Suprapubic skin (tissue), 3 donors: ENCODE measurements at regions not wholly inside any gene's neighbourhood (a gene's known extent, or its start where the extent isn't known, plus 50 kb on each side); places are given as distances from the start of the nearest gene placed in this dataset.

Experiments
- EP300 ChIP-seq: sonication (generic); formaldehyde crosslinking; IDR thresholded peaks from one replicate; pipeline ENCODE4 v1.6.1; 2017; ENCODE audit warnings: antibody characterized with exemption
- POLR2A ChIP-seq, 2 donors: fragments of 450-650 bp; IDR thresholded peaks; one replicate each; pipeline ENCODE4 v1.6.1; 2017; ENCODE audit warnings: antibody characterized with exemption in 2 of 2, mild to moderate bottlenecking in 2 of 2, moderate library complexity in 2 of 2
- TF ChIP-seq, protein P1 (sequence below), 2 donors: fragments of 200-600 bp in 1 of 2; fragments of 450-650 bp in 1 of 2; sonication (generic) in 1 of 2; IDR thresholded peaks; one replicate each; pipeline ENCODE4 v1.5.1; 2016 to 2019; ENCODE audit warnings: antibody characterized with exemption in 2 of 2, mild to moderate bottlenecking in 1 of 2, moderate library complexity in 1 of 2

DNA sequence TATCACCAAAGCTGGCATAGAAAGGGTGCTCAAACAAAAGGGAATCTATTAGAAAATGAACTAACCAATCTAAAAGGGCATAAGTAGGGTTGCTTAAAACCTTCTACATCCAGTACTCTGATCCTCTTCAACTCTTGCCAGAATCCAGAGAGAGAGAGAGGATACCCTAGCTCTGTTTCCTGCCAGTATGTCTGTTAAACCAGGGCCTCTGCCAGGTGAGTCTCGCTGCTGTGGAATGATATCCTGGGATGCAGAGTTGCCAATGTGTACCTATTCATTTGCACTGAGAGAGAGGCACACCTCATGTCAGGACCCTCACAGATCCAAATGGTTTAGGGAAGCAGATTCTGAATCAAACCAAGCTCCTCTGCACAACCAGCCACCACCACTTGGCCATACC is 79.8 kb upstream of the DYNLRB2 start:
- TF ChIP-seq, protein P1, sequence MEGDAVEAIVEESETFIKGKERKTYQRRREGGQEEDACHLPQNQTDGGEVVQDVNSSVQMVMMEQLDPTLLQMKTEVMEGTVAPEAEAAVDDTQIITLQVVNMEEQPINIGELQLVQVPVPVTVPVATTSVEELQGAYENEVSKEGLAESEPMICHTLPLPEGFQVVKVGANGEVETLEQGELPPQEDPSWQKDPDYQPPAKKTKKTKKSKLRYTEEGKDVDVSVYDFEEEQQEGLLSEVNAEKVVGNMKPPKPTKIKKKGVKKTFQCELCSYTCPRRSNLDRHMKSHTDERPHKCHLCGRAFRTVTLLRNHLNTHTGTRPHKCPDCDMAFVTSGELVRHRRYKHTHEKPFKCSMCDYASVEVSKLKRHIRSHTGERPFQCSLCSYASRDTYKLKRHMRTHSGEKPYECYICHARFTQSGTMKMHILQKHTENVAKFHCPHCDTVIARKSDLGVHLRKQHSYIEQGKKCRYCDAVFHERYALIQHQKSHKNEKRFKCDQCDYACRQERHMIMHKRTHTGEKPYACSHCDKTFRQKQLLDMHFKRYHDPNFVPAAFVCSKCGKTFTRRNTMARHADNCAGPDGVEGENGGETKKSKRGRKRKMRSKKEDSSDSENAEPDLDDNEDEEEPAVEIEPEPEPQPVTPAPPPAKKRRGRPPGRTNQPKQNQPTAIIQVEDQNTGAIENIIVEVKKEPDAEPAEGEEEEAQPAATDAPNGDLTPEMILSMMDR (IDR thresholded peaks at IDR 0.05), result no peak
- TF ChIP-seq POLR2A (IDR thresholded peaks at IDR 0.05), result no peak
- no peak for TF ChIP-seq EP300
